ENCODE measurements at regions not wholly inside any gene's neighbourhood (a gene's known extent, or its start where the extent isn't known, plus 50 kb on each side); places are given as distances from the start of the nearest gene placed in this dataset.

DNA sequence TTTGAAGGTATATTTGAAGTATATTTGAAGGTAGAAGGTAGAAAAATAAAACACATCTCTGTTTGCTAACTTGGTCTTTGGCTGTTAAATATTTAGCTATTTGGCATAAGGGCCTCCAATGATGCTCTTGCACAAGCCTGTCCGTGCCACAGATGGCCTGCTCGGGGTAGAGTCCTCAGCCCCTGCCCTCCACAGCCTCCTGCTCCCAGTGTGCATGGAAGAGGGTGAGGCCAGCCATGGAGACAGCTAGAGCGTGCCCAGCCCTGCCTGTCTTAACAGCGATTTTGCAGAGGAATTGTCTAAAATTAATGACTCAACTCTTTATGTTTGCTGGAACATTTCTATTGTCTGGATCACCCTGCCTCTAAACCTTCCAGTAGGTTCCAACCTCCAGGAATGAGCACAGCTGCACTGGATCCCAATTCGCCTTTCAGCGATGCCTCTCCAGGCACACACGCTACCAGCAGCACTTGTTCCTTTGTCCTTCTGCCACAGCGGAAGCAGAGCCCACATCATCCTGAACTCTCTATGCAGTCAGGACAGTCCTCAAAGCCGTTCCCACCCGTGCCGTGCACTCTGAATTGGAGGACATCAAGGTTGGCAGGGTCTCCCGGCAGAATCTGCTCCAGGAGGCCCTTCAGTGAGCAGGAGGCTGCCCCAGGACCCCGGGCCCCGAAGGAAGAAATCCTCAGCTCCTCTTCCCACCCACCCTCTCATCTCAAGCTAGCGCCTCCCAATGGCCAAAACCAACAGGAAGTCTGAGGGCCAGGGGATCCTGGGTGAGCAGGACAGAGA, 254.0 kb upstream of the IRX1 start:
- TF ChIP-seq, protein P1, sequence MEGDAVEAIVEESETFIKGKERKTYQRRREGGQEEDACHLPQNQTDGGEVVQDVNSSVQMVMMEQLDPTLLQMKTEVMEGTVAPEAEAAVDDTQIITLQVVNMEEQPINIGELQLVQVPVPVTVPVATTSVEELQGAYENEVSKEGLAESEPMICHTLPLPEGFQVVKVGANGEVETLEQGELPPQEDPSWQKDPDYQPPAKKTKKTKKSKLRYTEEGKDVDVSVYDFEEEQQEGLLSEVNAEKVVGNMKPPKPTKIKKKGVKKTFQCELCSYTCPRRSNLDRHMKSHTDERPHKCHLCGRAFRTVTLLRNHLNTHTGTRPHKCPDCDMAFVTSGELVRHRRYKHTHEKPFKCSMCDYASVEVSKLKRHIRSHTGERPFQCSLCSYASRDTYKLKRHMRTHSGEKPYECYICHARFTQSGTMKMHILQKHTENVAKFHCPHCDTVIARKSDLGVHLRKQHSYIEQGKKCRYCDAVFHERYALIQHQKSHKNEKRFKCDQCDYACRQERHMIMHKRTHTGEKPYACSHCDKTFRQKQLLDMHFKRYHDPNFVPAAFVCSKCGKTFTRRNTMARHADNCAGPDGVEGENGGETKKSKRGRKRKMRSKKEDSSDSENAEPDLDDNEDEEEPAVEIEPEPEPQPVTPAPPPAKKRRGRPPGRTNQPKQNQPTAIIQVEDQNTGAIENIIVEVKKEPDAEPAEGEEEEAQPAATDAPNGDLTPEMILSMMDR (IDR thresholded peaks at IDR 0.05; ENCODE audit: control insufficient read depth, extremely low read depth, insufficient read depth) = no peak
- H3K4me3 ChIP-seq (ENCODE audit: low read depth, low read length) = no peak overlapping the region
- DNase-seq (ENCODE audit: low read depth) = no peak

DNA sequence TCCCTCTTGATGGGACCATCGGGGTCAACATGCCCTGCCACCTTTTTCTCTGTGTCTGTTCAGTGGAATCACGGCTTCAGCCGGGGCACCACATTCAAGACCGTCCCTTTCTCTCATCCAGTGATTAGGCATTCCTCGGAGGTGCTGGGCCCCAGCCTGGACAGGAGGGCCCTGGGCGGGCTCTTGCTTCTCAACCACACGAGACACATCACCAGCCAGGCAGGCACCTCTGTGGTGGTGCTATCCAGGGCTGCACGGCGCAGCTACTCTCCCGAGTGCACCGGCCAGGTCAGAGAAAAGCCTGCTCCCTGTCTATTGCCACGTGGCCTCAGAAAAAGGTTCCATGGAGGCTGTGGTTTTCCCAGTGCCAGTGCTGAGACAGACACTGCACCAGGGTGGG, 255.2 kb upstream of the IRX1 start:
- TF ChIP-seq, protein P1 (IDR thresholded peaks at IDR 0.05; ENCODE audit: control insufficient read depth, extremely low read depth, insufficient read depth) = no peak
- no peak for DNase-seq (ENCODE audit: low read depth)
- no peak overlapping the region for H3K4me3 ChIP-seq (ENCODE audit: low read depth, low read length)

DNA sequence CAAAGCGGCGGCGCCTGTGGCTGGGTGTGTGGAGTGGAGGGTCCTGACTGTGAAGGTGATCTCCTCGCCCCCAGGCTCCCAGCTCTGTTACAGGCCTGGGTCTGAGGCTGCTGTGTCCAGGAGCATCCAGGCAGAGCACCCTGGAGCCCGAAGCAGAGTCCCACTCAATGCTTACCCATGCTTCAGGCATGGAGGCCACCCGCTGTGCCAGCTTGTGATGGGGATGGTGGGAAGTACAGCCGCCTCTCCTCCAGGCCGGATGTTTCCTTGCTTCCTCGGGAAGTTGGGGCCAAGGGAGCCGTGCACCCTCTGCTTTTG, 255.9 kb upstream of the IRX1 start:
- H3K4me3 ChIP-seq (ENCODE audit: low read depth, low read length) = no peak overlapping the region
- TF ChIP-seq, protein P1 (IDR thresholded peaks at IDR 0.05; ENCODE audit: control insufficient read depth, extremely low read depth, insufficient read depth) = no peak
- DNase-seq (ENCODE audit: low read depth) = no peak

DNA sequence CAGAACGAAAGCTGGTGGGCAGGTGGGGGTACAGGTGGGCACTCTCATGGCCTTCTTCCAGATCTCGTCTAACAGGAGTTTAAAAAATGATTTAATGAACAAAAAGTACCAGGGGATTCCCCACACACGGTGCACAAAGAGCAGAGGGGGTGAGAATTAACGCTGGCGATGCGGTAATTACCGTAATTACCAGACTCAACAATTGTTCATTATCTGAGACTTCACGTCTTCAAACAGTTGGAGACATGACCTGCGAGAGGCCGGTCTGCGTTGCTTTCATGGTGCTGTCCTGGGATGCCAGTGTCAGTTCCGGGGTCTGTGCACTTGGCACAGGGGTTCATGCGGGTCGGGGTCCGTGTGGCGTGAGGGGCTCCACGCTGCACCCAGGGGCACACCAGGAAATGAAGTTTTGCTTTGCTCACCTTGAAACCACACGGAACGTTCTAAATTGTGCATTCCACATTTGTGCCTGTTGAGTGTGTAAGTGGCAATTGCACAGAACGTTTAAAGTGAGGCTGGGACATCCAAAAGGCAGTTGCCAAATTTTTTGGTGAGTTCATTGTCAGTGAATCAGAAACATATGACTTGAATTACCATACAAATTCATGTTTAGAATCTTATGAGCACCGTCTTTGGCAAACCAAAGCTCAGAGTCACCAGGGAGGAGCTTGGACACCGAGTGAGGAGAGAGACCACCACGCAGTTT, 256.4 kb upstream of the IRX1 start:
- no peak overlapping the region for H3K4me3 ChIP-seq (ENCODE audit: low read depth, low read length)
- TF ChIP-seq, protein P1 (IDR thresholded peaks at IDR 0.05; ENCODE audit: control insufficient read depth, extremely low read depth, insufficient read depth) = no peak

DNA sequence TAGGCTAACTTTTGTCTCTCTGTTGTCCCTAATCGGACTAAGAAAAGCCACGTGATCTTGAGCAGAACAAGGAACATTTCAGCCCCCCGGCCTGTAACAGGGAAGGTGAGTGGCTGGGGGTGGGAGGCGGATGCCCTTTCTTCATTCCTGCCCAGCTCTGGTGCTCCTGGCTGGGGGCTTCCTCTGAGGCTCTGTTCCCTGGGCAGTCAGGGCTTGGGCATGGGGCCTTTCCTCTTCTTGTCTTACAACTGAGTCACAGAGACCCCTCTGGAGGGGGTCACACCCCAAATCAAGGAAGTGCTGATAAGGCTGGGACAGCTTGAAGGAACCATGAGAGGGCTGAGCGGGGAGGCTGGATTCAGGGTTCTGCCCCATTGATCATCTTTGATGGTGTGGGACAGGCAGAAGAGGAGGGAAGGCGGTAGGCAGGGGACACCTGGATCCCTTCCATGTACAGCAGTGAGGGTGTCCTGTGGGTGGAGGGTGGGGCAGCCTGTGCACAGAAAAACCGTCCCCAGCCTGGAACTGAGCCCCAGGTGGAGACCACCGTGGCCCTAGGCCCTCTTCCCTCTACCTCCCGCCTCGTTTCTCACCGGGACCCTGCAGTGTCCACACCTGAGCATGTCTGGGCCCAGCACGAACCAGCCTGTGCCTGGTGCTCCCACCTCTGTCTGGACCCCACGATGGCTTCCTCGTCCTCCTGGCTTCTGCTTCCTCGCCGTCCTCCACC, 257.7 kb upstream of the IRX1 start:
- DNase-seq (ENCODE audit: low read depth) = no peak
- TF ChIP-seq, protein P1 (IDR thresholded peaks at IDR 0.05; ENCODE audit: control insufficient read depth, extremely low read depth, insufficient read depth) = no peak
- no peak overlapping the region for H3K4me3 ChIP-seq (ENCODE audit: low read depth, low read length)

More for the DNA sequence above, 256.4 kb upstream of the IRX1 start:
- no peak for DNase-seq (ENCODE audit: low read depth)

DNA sequence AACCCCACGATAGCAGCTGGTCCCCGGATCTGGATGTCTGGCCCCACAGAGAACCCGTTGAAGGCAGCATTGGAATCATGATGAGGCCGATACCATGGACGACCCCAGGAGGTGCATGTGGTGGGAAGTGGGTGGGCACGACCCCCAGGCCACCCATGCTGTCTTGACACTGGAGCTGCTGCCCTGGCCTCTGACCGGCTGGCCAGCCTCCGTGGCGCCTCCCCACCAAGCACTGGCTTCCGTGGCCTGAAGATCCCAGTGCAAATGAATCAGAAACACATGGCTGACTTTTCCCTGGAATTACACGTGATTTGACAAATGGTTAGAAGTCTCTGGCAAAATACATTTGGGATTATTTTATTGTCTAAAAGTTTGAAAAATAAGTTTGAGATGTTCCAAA, 259.0 kb upstream of the IRX1 start:
- TF ChIP-seq, protein P1 (IDR thresholded peaks at IDR 0.05; ENCODE audit: control insufficient read depth, extremely low read depth, insufficient read depth) = no peak
- DNase-seq (ENCODE audit: low read depth) = no peak
- no peak overlapping the region for H3K4me3 ChIP-seq (ENCODE audit: low read depth, low read length)

All from LNCaP clone FGC (cell line).